SU-DHL-6 (cell line): ENCODE measurements at regions not wholly inside any gene's neighbourhood (a gene's known extent, or its start where the extent isn't known, plus 50 kb on each side); places are given as distances from the start of the nearest gene placed in this dataset.

Experiments used
- EZH2phosphoT487 ChIP-seq: fragments of 200-600 bp; sonication (generic), shearing (Covaris generic); conservative IDR thresholded peaks from 2 replicates; pipeline ENCODE4 v1.6.1; 2018; ENCODE audit warnings: mild to moderate bottlenecking, antibody characterized with exemption, low read length, moderate library complexity, mixed read lengths
- TF ChIP-seq, protein P1 (sequence below): fragments of 200-600 bp; sonication (generic); IDR thresholded peaks from one replicate; pipeline ENCODE4 v1.5.1; 2017; ENCODE audit warnings: antibody characterized with exemption, mild to moderate bottlenecking, low read length, moderate library complexity; ENCODE audit not compliant: insufficient read depth, poor library complexity, severe bottlenecking

DNA sequence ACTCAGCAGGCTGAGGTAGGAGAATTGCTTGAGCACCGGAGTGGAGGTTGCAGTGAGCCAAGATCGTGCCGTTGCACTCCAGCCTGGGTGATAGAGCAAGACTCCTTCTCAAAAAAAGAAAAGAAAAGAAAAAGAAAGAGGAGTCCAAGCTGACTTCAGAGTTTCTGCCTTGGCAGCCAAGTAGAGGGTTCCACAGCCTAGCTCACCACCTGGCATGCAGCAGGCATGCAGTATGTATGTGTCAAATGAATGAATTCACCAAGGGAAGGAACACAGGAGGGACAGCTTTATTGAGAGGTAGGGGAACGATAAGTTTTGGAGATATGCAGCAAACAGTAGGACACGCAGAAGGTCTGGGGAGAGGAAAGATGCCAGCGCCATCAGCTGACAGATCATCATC, 230.4 kb downstream of the BUD13 start:
- TF ChIP-seq, protein P1, sequence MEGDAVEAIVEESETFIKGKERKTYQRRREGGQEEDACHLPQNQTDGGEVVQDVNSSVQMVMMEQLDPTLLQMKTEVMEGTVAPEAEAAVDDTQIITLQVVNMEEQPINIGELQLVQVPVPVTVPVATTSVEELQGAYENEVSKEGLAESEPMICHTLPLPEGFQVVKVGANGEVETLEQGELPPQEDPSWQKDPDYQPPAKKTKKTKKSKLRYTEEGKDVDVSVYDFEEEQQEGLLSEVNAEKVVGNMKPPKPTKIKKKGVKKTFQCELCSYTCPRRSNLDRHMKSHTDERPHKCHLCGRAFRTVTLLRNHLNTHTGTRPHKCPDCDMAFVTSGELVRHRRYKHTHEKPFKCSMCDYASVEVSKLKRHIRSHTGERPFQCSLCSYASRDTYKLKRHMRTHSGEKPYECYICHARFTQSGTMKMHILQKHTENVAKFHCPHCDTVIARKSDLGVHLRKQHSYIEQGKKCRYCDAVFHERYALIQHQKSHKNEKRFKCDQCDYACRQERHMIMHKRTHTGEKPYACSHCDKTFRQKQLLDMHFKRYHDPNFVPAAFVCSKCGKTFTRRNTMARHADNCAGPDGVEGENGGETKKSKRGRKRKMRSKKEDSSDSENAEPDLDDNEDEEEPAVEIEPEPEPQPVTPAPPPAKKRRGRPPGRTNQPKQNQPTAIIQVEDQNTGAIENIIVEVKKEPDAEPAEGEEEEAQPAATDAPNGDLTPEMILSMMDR: no peak
- no peak for TF ChIP-seq EZH2phosphoT487
